Endothelial cell of umbilical vein (primary cell): ENCODE measurements at regions not wholly inside any gene's neighbourhood (a gene's known extent, or its start where the extent isn't known, plus 50 kb on each side); places are given as distances from the start of the nearest gene placed in this dataset.

Experiments used
- CTCF ChIP-seq, 2 donors: IDR thresholded peaks; 1 replicate in 1 of 2; 2 replicates in 1 of 2; pipeline ENCODE4 v1.5.1; 2011; ENCODE audit warnings: low read length in 2 of 2, mild to moderate bottlenecking in 2 of 2, moderate library complexity in 2 of 2, control low read depth in 1 of 2, inconsistent platforms in 1 of 2, low read depth in 1 of 2; ENCODE audit not compliant: insufficient read depth in 1 of 2; ENCODE audit errors: extremely low read depth in 1 of 2
- EZH2 ChIP-seq: IDR thresholded peaks from 2 replicates; pipeline ENCODE4 v1.6.1; 2012; ENCODE audit warnings: borderline replicate concordance, low read depth, mild to moderate bottlenecking, moderate library complexity, low read length, inconsistent platforms; ENCODE audit not compliant: severe bottlenecking
- FOS ChIP-seq: IDR thresholded peaks from 2 replicates; pipeline ENCODE4 v1.6.1; 2011; ENCODE audit warnings: mild to moderate bottlenecking, low read length, moderate library complexity, borderline replicate concordance; ENCODE audit not compliant: insufficient read depth
- GATA2 ChIP-seq: IDR thresholded peaks from 2 replicates; pipeline ENCODE4 v1.7.0; 2011; ENCODE audit warnings: low read depth, mild to moderate bottlenecking, moderate library complexity, mixed read lengths, low read length; ENCODE audit not compliant: insufficient read length, insufficient read depth
- JUN ChIP-seq: IDR thresholded peaks from 2 replicates; pipeline ENCODE4 v1.6.1; 2011; ENCODE audit warnings: borderline replicate concordance, low read depth; ENCODE audit not compliant: insufficient read length, insufficient read depth
- MAX ChIP-seq: IDR thresholded peaks from 2 replicates; pipeline ENCODE4 v1.6.1; 2011; ENCODE audit not compliant: insufficient read depth, insufficient read length
- MYC ChIP-seq: IDR thresholded peaks from one replicate; pipeline ENCODE4 v1.6.1; 2011; ENCODE audit warnings: mild to moderate bottlenecking, low read depth, low read length
- POLR2A ChIP-seq: IDR thresholded peaks from 2 replicates; pipeline ENCODE4 v1.6.1; 2012; ENCODE audit warnings: low read depth, mild to moderate bottlenecking, control low read depth, low read length
- POLR2AphosphoS5 ChIP-seq: IDR thresholded peaks from 2 replicates; pipeline ENCODE4 v1.6.1; 2012; ENCODE audit warnings: low read depth, mild to moderate bottlenecking, control low read depth, low read length, moderate library complexity; ENCODE audit not compliant: insufficient read depth

- no peak for TF ChIP-seq JUN
- no peak for TF ChIP-seq MAX
- no peak for TF ChIP-seq POLR2A
- TF ChIP-seq CTCF (IDR thresholded peaks at IDR 0.05; ENCODE audit: extremely low read depth in 1 of 2, insufficient read depth in 1 of 2, low read depth in 1 of 2, low read length in 2 of 2) = no peak
- no peak for TF ChIP-seq EZH2
- TF ChIP-seq POLR2AphosphoS5 = no peak
- TF ChIP-seq MYC = no peak
- TF ChIP-seq FOS = no peak
- no peak for TF ChIP-seq GATA2
Measured at GRCh38 chr14:54223831-54224402, 172.9 kb upstream of the CDKN3 start.
